ENCODE measurements at regions not wholly inside any gene's neighbourhood (a gene's known extent, or its start where the extent isn't known, plus 50 kb on each side); places are given as distances from the start of the nearest gene placed in this dataset.

- no peak for DNase-seq (ENCODE audit: low read depth in 1 of 2, low spot score in 1 of 2)
- Histone ChIP-seq H3K4me3 (no peak overlapping the region), H3K27ac (no peak overlapping the region), H3K4me1 (ENCODE audit: low read depth) (no peaks in the 10 kb centered on the region), H3K27me3 (peaks cover 7% of the 10 kb centered on the region), H3K36me3 (no peaks in the 10 kb centered on the region), H3K9me3 (ENCODE audit: low read depth) (no peaks in the 10 kb centered on the region)
- TF ChIP-seq CTCF (IDR thresholded peaks at IDR 0.05; ENCODE audit: low read depth, low read length): no peak
Observed at GRCh38 chr1:112244131-112244530, 151.9 kb upstream of the CTTNBP2NL start.

GRCh38 chr1:112245114-112245513, 150.9 kb upstream of the CTTNBP2NL start:
- TF ChIP-seq CTCF (IDR thresholded peaks at IDR 0.05; ENCODE audit: low read depth, low read length): no peak
- Histone ChIP-seq H3K27me3 (peaks cover 7% of the 10 kb centered on the region), H3K36me3 (no peaks in the 10 kb centered on the region), H3K9me3 (ENCODE audit: low read depth) (no peaks in the 10 kb centered on the region), H3K4me1 (ENCODE audit: low read depth) (no peaks in the 10 kb centered on the region), H3K27ac (no peak overlapping the region), H3K4me3 (no peak overlapping the region)
- DNase-seq (ENCODE audit: low read depth in 1 of 2, low spot score in 1 of 2): no peak

GRCh38 chr1:112247036-112247597, 148.9 kb upstream of the CTTNBP2NL start:
- H3K4me3 ChIP-seq: no peak overlapping the region
- peaks cover 7% of the 10 kb centered on the region for H3K27me3 ChIP-seq
- H3K9me3 ChIP-seq (ENCODE audit: low read depth): no peaks in the 10 kb centered on the region
- no peaks in the 10 kb centered on the region for H3K4me1 ChIP-seq (ENCODE audit: low read depth)
- no peak for TF ChIP-seq CTCF (IDR thresholded peaks at IDR 0.05; ENCODE audit: low read depth, low read length)
- no peak for DNase-seq (ENCODE audit: low read depth in 1 of 2, low spot score in 1 of 2)
- no peak overlapping the region for H3K27ac ChIP-seq
- no peaks in the 10 kb centered on the region for H3K36me3 ChIP-seq

GRCh38 chr1:112247961-112248360, 148.1 kb upstream of the CTTNBP2NL start:
- TF ChIP-seq CTCF (IDR thresholded peaks at IDR 0.05; ENCODE audit: low read depth, low read length): no peak
- H3K27me3 ChIP-seq: peaks cover 7% of the 10 kb centered on the region
- no peak overlapping the region for H3K4me3 ChIP-seq
- H3K4me1 ChIP-seq (ENCODE audit: low read depth): no peaks in the 10 kb centered on the region
- no peaks in the 10 kb centered on the region for H3K9me3 ChIP-seq (ENCODE audit: low read depth)
- no peak for DNase-seq (ENCODE audit: low read depth in 1 of 2, low spot score in 1 of 2)
- H3K27ac ChIP-seq: no peak overlapping the region
- no peaks in the 10 kb centered on the region for H3K36me3 ChIP-seq

GRCh38 chr1:112250892-112251291, 145.1 kb upstream of the CTTNBP2NL start:
- Histone ChIP-seq H3K9me3 (ENCODE audit: low read depth) (no peaks in the 10 kb centered on the region), H3K27ac (no peak overlapping the region), H3K27me3 (peaks cover 2% of the 10 kb centered on the region), H3K4me3 (no peak overlapping the region), H3K4me1 (ENCODE audit: low read depth) (no peaks in the 10 kb centered on the region), H3K36me3 (no peaks in the 10 kb centered on the region)
- TF ChIP-seq CTCF (IDR thresholded peaks at IDR 0.05; ENCODE audit: low read depth, low read length): no peak
- no peak for DNase-seq (ENCODE audit: low read depth in 1 of 2, low spot score in 1 of 2)
